Esophagus muscularis mucosa (tissue), 3 donors: ENCODE measurements at regions not wholly inside any gene's neighbourhood (a gene's known extent, or its start where the extent isn't known, plus 50 kb on each side); places are given as distances from the start of the nearest gene placed in this dataset.
"Not testable (repeated sequence)": the region's sequence is repeated elsewhere in the genome, so short reads cannot be mapped to it uniquely, and the experiment has no call there.

Experiments used
- CTCF ChIP-seq, 3 experiments: fragments of 200-600 bp in 2 of 3; fragments of 450-650 bp in 1 of 3; sonication (generic) in 2 of 3; IDR thresholded peaks; one replicate each; pipeline ENCODE4 v1.5.1; 2017 to 2019; ENCODE audit warnings: antibody characterized with exemption in 3 of 3, mild to moderate bottlenecking in 2 of 3, moderate library complexity in 1 of 3
- POLR2AphosphoS5 ChIP-seq, 2 donors: sonication (generic); formaldehyde crosslinking; IDR thresholded peaks; one replicate each; pipeline ENCODE4 v1.6.1; 2017; ENCODE audit warnings: antibody characterized with exemption in 2 of 2

GRCh38 chr3:15941457-15941856, 143.7 kb upstream of the ANKRD28 start:
- not testable (repeated sequence) for TF ChIP-seq POLR2AphosphoS5, CTCF (IDR thresholded peaks at IDR 0.05)
